GM12864 (cell line): ENCODE measurements at regions not wholly inside any gene's neighbourhood (a gene's known extent, or its start where the extent isn't known, plus 50 kb on each side); places are given as distances from the start of the nearest gene placed in this dataset.
"Not testable (repeated sequence)": the region's sequence is repeated elsewhere in the genome, so short reads cannot be mapped to it uniquely, and the experiment has no call there.

Source experiments
- DNase-seq: peaks from one replicate; pipeline ENCODE4 v3.0.0-alpha.2; 2011; ENCODE audit warnings: low read depth
- H3K4me3 ChIP-seq: 2 replicates; pipeline ENCODE4 v1.5.1; 2011; ENCODE audit warnings: mild to moderate bottlenecking, low read depth, low read length, control low read depth
- CTCF ChIP-seq: IDR thresholded peaks from 2 replicates; pipeline ENCODE4 v1.5.1; 2011; ENCODE audit warnings: low read depth, mild to moderate bottlenecking, moderate library complexity, low read length, control low read depth, inconsistent platforms; ENCODE audit errors: missing control alignments

GRCh38 chr9:30522061-30522460 lies 1862.4 kb upstream of the ACO1 start:
- no peak for TF ChIP-seq CTCF
- H3K4me3 ChIP-seq = no peak overlapping the region
- DNase-seq = no peak

GRCh38 chr9:30522486-30522885 lies 1862.0 kb upstream of the ACO1 start:
- DNase-seq = no peak
- H3K4me3 ChIP-seq = no peak overlapping the region
- TF ChIP-seq CTCF = no peak

- TF ChIP-seq CTCF = no peak
- no peak for DNase-seq
Measured at GRCh38 chr9:30524311-30524710, 1860.1 kb upstream of the ACO1 start.

GRCh38 chr9:30534455-30534854 lies 1850.0 kb upstream of the ACO1 start:
- no peak overlapping the region for H3K4me3 ChIP-seq
- no peak for TF ChIP-seq CTCF
- DNase-seq = no peak

More at GRCh38 chr9:30524311-30524710, 1860.1 kb upstream of the ACO1 start:
- H3K4me3 ChIP-seq = no peak overlapping the region

- H3K4me3 ChIP-seq = no peak overlapping the region
- no peak for DNase-seq
- TF ChIP-seq CTCF = no peak
Measured at GRCh38 chr9:30534896-30535295, 1849.5 kb upstream of the ACO1 start.

- DNase-seq = no peak
- no peak for TF ChIP-seq CTCF
- H3K4me3 ChIP-seq = no peak overlapping the region
Measured at GRCh38 chr9:30536494-30536893, 1847.9 kb upstream of the ACO1 start.

- DNase-seq, H3K4me3 ChIP-seq: not testable (repeated sequence)
Measured at GRCh38 chr9:30539696-30540095, 1844.7 kb upstream of the ACO1 start.
